Esophagus muscularis mucosa (tissue), 4 donors: ENCODE measurements at regions not wholly inside any gene's neighbourhood (a gene's known extent, or its start where the extent isn't known, plus 50 kb on each side); places are given as distances from the start of the nearest gene placed in this dataset.
A peak's percentile ranks its signal among the peaks of the same experiment; 100 is the strongest.

ENCODE experiments used
- DNase-seq: peaks from one replicate; pipeline ENCODE4 v3.0.0-alpha.2; 2017; ENCODE audit errors: extremely low spot score
- H3K27ac ChIP-seq, 4 donors: fragments of 200-600 bp; sonication (generic); replicated peaks in 1 of 4; 1 replicate in 3 of 4; 2 replicates in 1 of 4; pipeline ENCODE4 v1.5.1; 2016 to 2019; ENCODE audit warnings: mild to moderate bottlenecking in 1 of 4
- H3K27me3 ChIP-seq, 4 donors: fragments of 200-600 bp; sonication (generic); one replicate each; pipeline versions ENCODE4 v1.5.1 to v1.6.0; 2016 to 2019
- H3K36me3 ChIP-seq, 4 donors: fragments of 200-600 bp; sonication (generic); one replicate each; pipeline ENCODE4 v1.5.1; 2016 to 2019
- H3K4me1 ChIP-seq, 4 donors: fragments of 200-600 bp; sonication (generic); one replicate each; pipeline ENCODE4 v1.5.1; 2016 to 2019
- H3K4me3 ChIP-seq, 4 donors: fragments of 200-600 bp; sonication (generic); 1 replicate in 2 of 4; 2 replicates in 2 of 4; pipeline ENCODE4 v1.5.1; 2016 to 2019; ENCODE audit warnings: mild to moderate bottlenecking in 4 of 4, moderate library complexity in 1 of 4
- H3K9me3 ChIP-seq, 4 donors: fragments of 200-600 bp; sonication (generic); 1 replicate in 3 of 4; 2 replicates in 1 of 4; pipeline ENCODE4 v1.5.1; 2016 to 2019
- EP300 ChIP-seq: sonication (generic); formaldehyde crosslinking; IDR thresholded peaks from one replicate; pipeline ENCODE4 v1.6.1; 2017; ENCODE audit warnings: antibody characterized with exemption
- POLR2A ChIP-seq: fragments of 450-650 bp; IDR thresholded peaks from one replicate; pipeline ENCODE4 v1.6.1; 2017; ENCODE audit warnings: antibody characterized with exemption, moderate library complexity, mild to moderate bottlenecking, low read depth
- POLR2AphosphoS5 ChIP-seq, 2 donors: sonication (generic); formaldehyde crosslinking; IDR thresholded peaks; one replicate each; pipeline ENCODE4 v1.6.1; 2017; ENCODE audit warnings: antibody characterized with exemption in 2 of 2
- WGBS: methylation state at CpG from one replicate; pipeline ENCODE4 v1.1.5; 2018; 5-methylcytosine and 5-hydroxymethylcytosine counted together
- intact Hi-C: fragments of 100-400 bp; cut with DNase I; formaldehyde crosslinking; loops from one replicate; pipeline ENCODE4 v1.15.1; 2023
- TF ChIP-seq, protein P1 (sequence below), 3 experiments: fragments of 200-600 bp in 2 of 3; fragments of 450-650 bp in 1 of 3; sonication (generic) in 2 of 3; IDR thresholded peaks; one replicate each; pipeline ENCODE4 v1.5.1; 2017 to 2019; ENCODE audit warnings: antibody characterized with exemption in 3 of 3, mild to moderate bottlenecking in 2 of 3, moderate library complexity in 1 of 3

DNA sequence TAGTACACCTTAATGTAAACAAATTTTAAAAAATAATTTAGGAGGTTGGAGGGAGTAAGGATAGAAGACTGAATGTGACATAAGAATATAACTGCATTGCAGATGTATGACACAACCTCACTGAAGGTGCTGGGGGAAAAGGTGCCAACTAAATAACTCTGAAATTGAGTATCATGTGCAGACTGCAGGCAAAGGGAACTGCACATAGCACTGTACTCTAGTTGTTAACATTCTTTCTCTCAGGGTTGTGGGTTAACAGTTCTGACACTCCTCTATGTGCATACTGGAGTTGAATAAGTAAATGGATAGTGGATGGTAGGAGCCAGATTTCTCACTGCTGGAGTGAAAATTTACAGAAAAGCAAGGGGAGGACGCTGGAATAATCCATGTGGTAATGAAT lies 451.9 kb upstream of the CDH4 start:
- intact Hi-C loops, result no loop called here
- peaks cover 0 to 13% (median 0%) of the 10 kb centered on the region in 4 donors for H3K9me3 ChIP-seq
- TF ChIP-seq POLR2AphosphoS5 (IDR thresholded peaks at IDR 0.05) (no peak), EP300 (no peak), POLR2A (no peak)
- TF ChIP-seq, protein P1, sequence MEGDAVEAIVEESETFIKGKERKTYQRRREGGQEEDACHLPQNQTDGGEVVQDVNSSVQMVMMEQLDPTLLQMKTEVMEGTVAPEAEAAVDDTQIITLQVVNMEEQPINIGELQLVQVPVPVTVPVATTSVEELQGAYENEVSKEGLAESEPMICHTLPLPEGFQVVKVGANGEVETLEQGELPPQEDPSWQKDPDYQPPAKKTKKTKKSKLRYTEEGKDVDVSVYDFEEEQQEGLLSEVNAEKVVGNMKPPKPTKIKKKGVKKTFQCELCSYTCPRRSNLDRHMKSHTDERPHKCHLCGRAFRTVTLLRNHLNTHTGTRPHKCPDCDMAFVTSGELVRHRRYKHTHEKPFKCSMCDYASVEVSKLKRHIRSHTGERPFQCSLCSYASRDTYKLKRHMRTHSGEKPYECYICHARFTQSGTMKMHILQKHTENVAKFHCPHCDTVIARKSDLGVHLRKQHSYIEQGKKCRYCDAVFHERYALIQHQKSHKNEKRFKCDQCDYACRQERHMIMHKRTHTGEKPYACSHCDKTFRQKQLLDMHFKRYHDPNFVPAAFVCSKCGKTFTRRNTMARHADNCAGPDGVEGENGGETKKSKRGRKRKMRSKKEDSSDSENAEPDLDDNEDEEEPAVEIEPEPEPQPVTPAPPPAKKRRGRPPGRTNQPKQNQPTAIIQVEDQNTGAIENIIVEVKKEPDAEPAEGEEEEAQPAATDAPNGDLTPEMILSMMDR (IDR thresholded peaks at IDR 0.05), result no peak
- no peak for DNase-seq
- H3K36me3 ChIP-seq, result no peaks in the 10 kb centered on the region
- H3K27me3 ChIP-seq, result no peaks in the 10 kb centered on the region
- H3K4me3 ChIP-seq, result no peak overlapping the region
- 64% methylated on average over 1 of the region's 1 CpG for whole genome bisulfite sequencing
- peaks cover 0 to 43% (median 26%) of the 10 kb centered on the region in 4 donors for H3K4me1 ChIP-seq
- H3K27ac ChIP-seq, result no peak overlapping the region

DNA sequence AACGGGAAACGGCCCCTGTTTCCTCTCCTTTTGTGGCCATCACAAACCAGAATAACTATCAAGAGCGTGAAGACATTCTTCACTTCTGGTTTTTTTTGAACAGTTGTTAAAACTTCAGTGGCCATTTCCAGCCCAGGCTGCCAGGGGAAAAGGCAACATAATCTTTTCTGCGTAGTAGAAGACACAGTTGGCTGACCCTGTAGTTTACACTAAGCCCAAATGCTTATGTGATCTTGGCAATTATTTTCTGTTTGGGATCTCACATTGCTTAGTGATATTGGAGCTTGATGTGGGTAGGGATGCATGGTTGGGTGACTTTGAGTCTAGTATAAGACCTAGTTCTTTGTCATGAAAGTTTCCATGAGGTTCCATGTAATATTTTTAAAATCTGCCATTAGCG lies 449.4 kb upstream of the CDH4 start:
- no peak for DNase-seq
- Histone ChIP-seq H3K4me1 (peaks cover 0 to 36% (median 20%) of the 10 kb centered on the region in 4 donors), H3K27ac (no peak overlapping the region), H3K36me3 (no peaks in the 10 kb centered on the region), H3K27me3 (no peaks in the 10 kb centered on the region), H3K4me3 (no peak overlapping the region), H3K9me3 (peaks cover 0 to 13% (median 0%) of the 10 kb centered on the region in 4 donors)
- no peak for TF ChIP-seq EP300
- TF ChIP-seq, protein P1 (IDR thresholded peaks at IDR 0.05), result no peak
- no peak for TF ChIP-seq POLR2AphosphoS5 (IDR thresholded peaks at IDR 0.05)
- TF ChIP-seq POLR2A, result no peak
- intact Hi-C loops, result no loop called here
- 65% methylated on average over 5 of the region's 5 CpGs for WGBS

DNA sequence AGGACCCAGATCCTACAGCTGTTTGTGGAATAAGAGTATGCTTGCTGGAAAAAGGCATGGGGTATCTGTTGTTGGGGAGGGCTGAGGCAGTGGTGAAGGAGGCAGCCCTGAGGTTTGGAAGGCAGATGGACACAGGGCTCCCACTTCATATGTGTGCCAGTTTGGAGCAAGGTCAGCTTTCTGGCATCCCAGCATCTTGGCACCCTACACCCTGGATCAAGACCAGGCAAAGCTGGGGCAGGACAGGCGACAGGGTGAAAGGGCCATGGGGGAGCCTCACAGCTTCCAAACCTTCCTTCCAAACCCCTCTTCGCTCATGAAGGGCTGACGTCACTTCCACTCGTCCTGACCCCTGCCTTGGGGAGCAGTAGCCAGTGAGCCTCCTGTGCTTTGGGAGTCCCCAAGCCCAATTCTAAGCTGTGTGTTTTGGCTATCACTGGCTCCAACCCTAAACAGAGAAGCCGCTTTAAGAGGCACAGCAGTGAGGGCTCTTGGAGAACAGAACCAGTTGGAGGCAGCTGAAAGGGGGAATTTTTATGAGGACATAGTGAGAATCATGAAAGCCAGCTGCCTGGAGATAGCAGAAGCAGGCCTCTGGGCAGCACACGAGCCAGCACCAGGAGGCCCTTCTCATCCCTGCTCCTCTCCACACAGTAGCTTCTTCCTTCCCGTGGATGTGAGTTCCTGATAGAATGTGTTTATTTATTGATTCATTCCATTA lies 448.6 kb upstream of the CDH4 start:
- TF ChIP-seq, protein P1 (IDR thresholded peaks at IDR 0.05), result no peak
- TF ChIP-seq EP300 (no peak), POLR2AphosphoS5 (IDR thresholded peaks at IDR 0.05) (no peak), POLR2A (no peak)
- no peaks in the 10 kb centered on the region for H3K27me3 ChIP-seq
- H3K36me3 ChIP-seq, result no peaks in the 10 kb centered on the region
- H3K27ac ChIP-seq, result no peak overlapping the region
- H3K9me3 ChIP-seq, result peaks cover 0 to 13% (median 0%) of the 10 kb centered on the region in 4 donors
- intact Hi-C loops, result no loop called here
- no peak overlapping the region for H3K4me3 ChIP-seq
- no peak for DNase-seq
- peaks cover 0 to 35% (median 20%) of the 10 kb centered on the region in 4 donors for H3K4me1 ChIP-seq
- 86% methylated on average over 7 of the region's 7 CpGs for WGBS

DNA sequence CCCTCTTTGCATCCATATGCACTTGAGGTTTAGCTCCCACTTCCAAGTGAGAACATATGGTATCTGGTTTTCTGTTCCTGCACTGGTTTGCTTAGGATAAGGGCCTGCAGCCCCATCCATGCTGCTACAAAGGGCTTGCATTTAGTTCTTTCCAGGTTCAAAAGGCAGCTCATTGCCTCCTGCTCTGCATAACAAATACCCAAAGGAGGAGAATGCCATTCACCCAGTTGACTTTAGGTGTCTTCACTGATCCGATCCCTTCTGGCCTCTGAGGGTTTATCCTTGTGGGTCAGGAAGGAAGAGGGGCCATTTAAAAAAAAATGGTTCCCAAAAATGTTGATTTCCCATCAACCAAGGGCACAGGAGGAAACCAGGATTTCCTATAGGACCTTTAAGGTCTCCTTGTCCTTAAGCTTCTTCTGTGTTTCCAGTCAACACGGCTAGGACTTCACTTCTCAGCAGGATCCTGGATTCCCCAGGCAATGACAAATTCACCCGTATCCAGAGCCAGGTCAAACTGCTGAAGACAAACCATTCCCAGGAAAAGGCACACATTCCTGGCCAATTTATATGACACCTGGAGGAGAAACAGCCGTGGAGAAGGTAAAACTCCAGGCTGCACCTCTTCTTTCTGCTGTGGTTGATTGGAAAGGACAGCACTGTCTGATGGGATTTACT lies 447.7 kb upstream of the CDH4 start:
- intact Hi-C loops, result no loop called here
- no peaks in the 10 kb centered on the region for H3K36me3 ChIP-seq
- H3K27ac ChIP-seq, result peak overlapping the region; percentile 27 to 63 (median 45)
- H3K9me3 ChIP-seq, result peaks cover 0 to 10% (median 0%) of the 10 kb centered on the region in 4 donors
- no peak for TF ChIP-seq POLR2A
- TF ChIP-seq, protein P1 (IDR thresholded peaks at IDR 0.05), result no peak
- TF ChIP-seq POLR2AphosphoS5 (IDR thresholded peaks at IDR 0.05), result no peak
- TF ChIP-seq EP300, result no peak
- no peak for DNase-seq
- 73% methylated on average over 4 of the region's 4 CpGs for WGBS
- no peaks in the 10 kb centered on the region for H3K27me3 ChIP-seq
- H3K4me1 ChIP-seq, result peaks cover 0 to 35% (median 20%) of the 10 kb centered on the region in 4 donors
- H3K4me3 ChIP-seq, result peak overlapping the region in 1 of 4 donors; percentile 30
